ENCODE measurements at regions not wholly inside any gene's neighbourhood (a gene's known extent, or its start where the extent isn't known, plus 50 kb on each side); places are given as distances from the start of the nearest gene placed in this dataset.

DNA sequence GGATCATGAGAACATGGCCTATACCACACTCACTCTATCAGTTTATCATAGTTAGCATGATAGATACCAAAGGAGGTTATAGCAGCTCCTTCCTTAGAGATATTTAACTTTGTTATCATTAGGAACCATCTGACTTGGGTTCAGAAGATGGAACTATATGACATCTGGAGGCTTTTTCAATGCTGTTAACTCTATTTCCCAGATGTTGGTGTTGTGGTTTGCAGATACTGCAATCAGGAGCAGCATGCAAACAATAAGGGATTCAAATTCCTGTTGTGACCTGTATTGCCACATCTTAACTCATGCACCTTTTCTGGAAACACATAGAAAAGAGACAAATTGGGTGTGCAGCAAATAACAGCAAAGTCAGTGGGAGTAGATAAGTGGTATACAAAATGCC, 201.7 kb downstream of the NNT start (continued):
- TF ChIP-seq, protein P1, sequence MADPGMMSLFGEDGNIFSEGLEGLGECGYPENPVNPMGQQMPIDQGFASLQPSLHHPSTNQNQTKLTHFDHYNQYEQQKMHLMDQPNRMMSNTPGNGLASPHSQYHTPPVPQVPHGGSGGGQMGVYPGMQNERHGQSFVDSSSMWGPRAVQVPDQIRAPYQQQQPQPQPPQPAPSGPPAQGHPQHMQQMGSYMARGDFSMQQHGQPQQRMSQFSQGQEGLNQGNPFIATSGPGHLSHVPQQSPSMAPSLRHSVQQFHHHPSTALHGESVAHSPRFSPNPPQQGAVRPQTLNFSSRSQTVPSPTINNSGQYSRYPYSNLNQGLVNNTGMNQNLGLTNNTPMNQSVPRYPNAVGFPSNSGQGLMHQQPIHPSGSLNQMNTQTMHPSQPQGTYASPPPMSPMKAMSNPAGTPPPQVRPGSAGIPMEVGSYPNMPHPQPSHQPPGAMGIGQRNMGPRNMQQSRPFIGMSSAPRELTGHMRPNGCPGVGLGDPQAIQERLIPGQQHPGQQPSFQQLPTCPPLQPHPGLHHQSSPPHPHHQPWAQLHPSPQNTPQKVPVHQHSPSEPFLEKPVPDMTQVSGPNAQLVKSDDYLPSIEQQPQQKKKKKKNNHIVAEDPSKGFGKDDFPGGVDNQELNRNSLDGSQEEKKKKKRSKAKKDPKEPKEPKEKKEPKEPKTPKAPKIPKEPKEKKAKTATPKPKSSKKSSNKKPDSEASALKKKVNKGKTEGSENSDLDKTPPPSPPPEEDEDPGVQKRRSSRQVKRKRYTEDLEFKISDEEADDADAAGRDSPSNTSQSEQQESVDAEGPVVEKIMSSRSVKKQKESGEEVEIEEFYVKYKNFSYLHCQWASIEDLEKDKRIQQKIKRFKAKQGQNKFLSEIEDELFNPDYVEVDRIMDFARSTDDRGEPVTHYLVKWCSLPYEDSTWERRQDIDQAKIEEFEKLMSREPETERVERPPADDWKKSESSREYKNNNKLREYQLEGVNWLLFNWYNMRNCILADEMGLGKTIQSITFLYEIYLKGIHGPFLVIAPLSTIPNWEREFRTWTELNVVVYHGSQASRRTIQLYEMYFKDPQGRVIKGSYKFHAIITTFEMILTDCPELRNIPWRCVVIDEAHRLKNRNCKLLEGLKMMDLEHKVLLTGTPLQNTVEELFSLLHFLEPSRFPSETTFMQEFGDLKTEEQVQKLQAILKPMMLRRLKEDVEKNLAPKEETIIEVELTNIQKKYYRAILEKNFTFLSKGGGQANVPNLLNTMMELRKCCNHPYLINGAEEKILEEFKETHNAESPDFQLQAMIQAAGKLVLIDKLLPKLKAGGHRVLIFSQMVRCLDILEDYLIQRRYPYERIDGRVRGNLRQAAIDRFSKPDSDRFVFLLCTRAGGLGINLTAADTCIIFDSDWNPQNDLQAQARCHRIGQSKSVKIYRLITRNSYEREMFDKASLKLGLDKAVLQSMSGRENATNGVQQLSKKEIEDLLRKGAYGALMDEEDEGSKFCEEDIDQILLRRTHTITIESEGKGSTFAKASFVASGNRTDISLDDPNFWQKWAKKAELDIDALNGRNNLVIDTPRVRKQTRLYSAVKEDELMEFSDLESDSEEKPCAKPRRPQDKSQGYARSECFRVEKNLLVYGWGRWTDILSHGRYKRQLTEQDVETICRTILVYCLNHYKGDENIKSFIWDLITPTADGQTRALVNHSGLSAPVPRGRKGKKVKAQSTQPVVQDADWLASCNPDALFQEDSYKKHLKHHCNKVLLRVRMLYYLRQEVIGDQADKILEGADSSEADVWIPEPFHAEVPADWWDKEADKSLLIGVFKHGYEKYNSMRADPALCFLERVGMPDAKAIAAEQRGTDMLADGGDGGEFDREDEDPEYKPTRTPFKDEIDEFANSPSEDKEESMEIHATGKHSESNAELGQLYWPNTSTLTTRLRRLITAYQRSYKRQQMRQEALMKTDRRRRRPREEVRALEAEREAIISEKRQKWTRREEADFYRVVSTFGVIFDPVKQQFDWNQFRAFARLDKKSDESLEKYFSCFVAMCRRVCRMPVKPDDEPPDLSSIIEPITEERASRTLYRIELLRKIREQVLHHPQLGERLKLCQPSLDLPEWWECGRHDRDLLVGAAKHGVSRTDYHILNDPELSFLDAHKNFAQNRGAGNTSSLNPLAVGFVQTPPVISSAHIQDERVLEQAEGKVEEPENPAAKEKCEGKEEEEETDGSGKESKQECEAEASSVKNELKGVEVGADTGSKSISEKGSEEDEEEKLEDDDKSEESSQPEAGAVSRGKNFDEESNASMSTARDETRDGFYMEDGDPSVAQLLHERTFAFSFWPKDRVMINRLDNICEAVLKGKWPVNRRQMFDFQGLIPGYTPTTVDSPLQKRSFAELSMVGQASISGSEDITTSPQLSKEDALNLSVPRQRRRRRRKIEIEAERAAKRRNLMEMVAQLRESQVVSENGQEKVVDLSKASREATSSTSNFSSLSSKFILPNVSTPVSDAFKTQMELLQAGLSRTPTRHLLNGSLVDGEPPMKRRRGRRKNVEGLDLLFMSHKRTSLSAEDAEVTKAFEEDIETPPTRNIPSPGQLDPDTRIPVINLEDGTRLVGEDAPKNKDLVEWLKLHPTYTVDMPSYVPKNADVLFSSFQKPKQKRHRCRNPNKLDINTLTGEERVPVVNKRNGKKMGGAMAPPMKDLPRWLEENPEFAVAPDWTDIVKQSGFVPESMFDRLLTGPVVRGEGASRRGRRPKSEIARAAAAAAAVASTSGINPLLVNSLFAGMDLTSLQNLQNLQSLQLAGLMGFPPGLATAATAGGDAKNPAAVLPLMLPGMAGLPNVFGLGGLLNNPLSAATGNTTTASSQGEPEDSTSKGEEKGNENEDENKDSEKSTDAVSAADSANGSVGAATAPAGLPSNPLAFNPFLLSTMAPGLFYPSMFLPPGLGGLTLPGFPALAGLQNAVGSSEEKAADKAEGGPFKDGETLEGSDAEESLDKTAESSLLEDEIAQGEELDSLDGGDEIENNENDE (IDR thresholded peaks at IDR 0.05; ENCODE audit: low read depth, low read length): no peak
